Large intestine (tissue), 3 donors: ENCODE measurements at regions not wholly inside any gene's neighbourhood (a gene's known extent, or its start where the extent isn't known, plus 50 kb on each side); places are given as distances from the start of the nearest gene placed in this dataset.
"Not testable (repeated sequence)": the region's sequence is repeated elsewhere in the genome, so short reads cannot be mapped to it uniquely, and the experiment has no call there.

Experiments
- DNase-seq, 2 donors: peaks; one replicate each; pipeline versions ENCODE4 v3.0.0 to v3.0.0-alpha.2; 2013
- H3K27ac ChIP-seq: one replicate; pipeline ENCODE4 v1.5.1; 2013; ENCODE audit warnings: low read length
- H3K27me3 ChIP-seq: 2 replicates; pipeline ENCODE4 v1.6.1; 2013; ENCODE audit warnings: low read length; ENCODE audit not compliant: control insufficient read depth, insufficient read depth
- H3K36me3 ChIP-seq: 2 replicates; pipeline ENCODE4 v1.6.1; 2013; ENCODE audit warnings: low read length; ENCODE audit not compliant: control insufficient read depth, insufficient read depth
- H3K4me1 ChIP-seq: one replicate; pipeline ENCODE4 v1.6.1; 2013; ENCODE audit warnings: low read length; ENCODE audit not compliant: control insufficient read depth, insufficient read depth
- H3K4me3 ChIP-seq: one replicate; pipeline ENCODE4 v1.5.1; 2013; ENCODE audit warnings: low read length
- H3K9me3 ChIP-seq: one replicate; pipeline ENCODE4 v1.6.1; 2013; ENCODE audit warnings: mild to moderate bottlenecking, low read depth, low read length, moderate library complexity; ENCODE audit not compliant: control insufficient read depth
- WGBS: methylation state at CpG from one replicate; pipeline ENCODE4 v1.1.5; 2013; ENCODE audit warnings: low lambda C conversion rate; ENCODE audit not compliant: insufficient coverage; 5-methylcytosine and 5-hydroxymethylcytosine counted together

- not testable (repeated sequence) for DNase-seq, H3K27ac ChIP-seq, H3K36me3 ChIP-seq, H3K4me3 ChIP-seq, H3K27me3 ChIP-seq, H3K4me1 ChIP-seq, H3K9me3 ChIP-seq
- no CpG with 5 or more reads among the region's 3 CpGs for WGBS
These were observed 130.1 kb upstream of the FAM3C start for GRCh38 chr7:121526210-121526609.

GRCh38 chr7:121525155-121525819 lies 129.2 kb upstream of the FAM3C start:
- H3K36me3 ChIP-seq: no peaks in the 10 kb centered on the region
- H3K9me3 ChIP-seq: no peaks in the 10 kb centered on the region
- DNase-seq: no peak
- H3K27me3 ChIP-seq: no peaks in the 10 kb centered on the region
- H3K4me1 ChIP-seq: no peaks in the 10 kb centered on the region
- H3K27ac ChIP-seq: no peak overlapping the region
- H3K4me3 ChIP-seq: no peak overlapping the region
- 94% methylated on average over 2 of the region's 4 CpGs for WGBS

GRCh38 chr7:121521711-121522400 lies 125.7 kb upstream of the FAM3C start:
- Histone ChIP-seq H3K27me3 (no peaks in the 10 kb centered on the region), H3K4me1 (no peaks in the 10 kb centered on the region), H3K9me3 (no peaks in the 10 kb centered on the region), H3K27ac (no peak overlapping the region), H3K36me3 (no peaks in the 10 kb centered on the region), H3K4me3 (no peak overlapping the region)
- WGBS: no CpG with 5 or more reads among the region's 3 CpGs
- no peak for DNase-seq

GRCh38 chr7:121520911-121521310 lies 124.8 kb upstream of the FAM3C start:
- H3K4me3 ChIP-seq: no peak overlapping the region
- H3K36me3 ChIP-seq: no peaks in the 10 kb centered on the region
- H3K27me3 ChIP-seq: no peaks in the 10 kb centered on the region
- WGBS: no CpG with 5 or more reads among the region's 1 CpG
- DNase-seq: no peak
- H3K4me1 ChIP-seq: no peaks in the 10 kb centered on the region
- H3K9me3 ChIP-seq: no peaks in the 10 kb centered on the region
- H3K27ac ChIP-seq: no peak overlapping the region

GRCh38 chr7:121519548-121520521 lies 123.7 kb upstream of the FAM3C start:
- no peaks in the 10 kb centered on the region for H3K36me3 ChIP-seq
- H3K9me3 ChIP-seq: no peaks in the 10 kb centered on the region
- no peak overlapping the region for H3K27ac ChIP-seq
- no peak for DNase-seq
- WGBS: 92% methylated on average over 4 of the region's 10 CpGs
- no peaks in the 10 kb centered on the region for H3K4me1 ChIP-seq
- H3K4me3 ChIP-seq: no peak overlapping the region
- no peaks in the 10 kb centered on the region for H3K27me3 ChIP-seq

GRCh38 chr7:121517591-121517990 lies 121.5 kb upstream of the FAM3C start:
- H3K36me3 ChIP-seq: no peaks in the 10 kb centered on the region
- H3K9me3 ChIP-seq: no peaks in the 10 kb centered on the region
- no peaks in the 10 kb centered on the region for H3K4me1 ChIP-seq
- WGBS: 88% methylated on average over 2 of the region's 2 CpGs
- no peaks in the 10 kb centered on the region for H3K27me3 ChIP-seq
- no peak overlapping the region for H3K27ac ChIP-seq
- DNase-seq: no peak
- H3K4me3 ChIP-seq: no peak overlapping the region

GRCh38 chr7:121516821-121517220 lies 120.7 kb upstream of the FAM3C start:
- H3K9me3 ChIP-seq: no peaks in the 10 kb centered on the region
- H3K4me1 ChIP-seq: no peaks in the 10 kb centered on the region
- no peak overlapping the region for H3K4me3 ChIP-seq
- H3K27ac ChIP-seq: no peak overlapping the region
- H3K36me3 ChIP-seq: no peaks in the 10 kb centered on the region
- no peaks in the 10 kb centered on the region for H3K27me3 ChIP-seq
- DNase-seq: no peak
- WGBS: no CpG with 5 or more reads among the region's 1 CpG

GRCh38 chr7:121515630-121516401 lies 119.7 kb upstream of the FAM3C start:
- no peak overlapping the region for H3K4me3 ChIP-seq
- no peaks in the 10 kb centered on the region for H3K4me1 ChIP-seq
- 97% methylated on average over 3 of the region's 7 CpGs for WGBS
- H3K36me3 ChIP-seq: no peaks in the 10 kb centered on the region
- no peak for DNase-seq
- peaks cover 1% of the 10 kb centered on the region for H3K9me3 ChIP-seq
- no peaks in the 10 kb centered on the region for H3K27me3 ChIP-seq
- H3K27ac ChIP-seq: no peak overlapping the region

- no peak overlapping the region for H3K27ac ChIP-seq
- 100% methylated on average over 1 of the region's 2 CpGs for WGBS
- no peaks in the 10 kb centered on the region for H3K27me3 ChIP-seq
- H3K36me3 ChIP-seq: no peaks in the 10 kb centered on the region
- H3K4me1 ChIP-seq: no peaks in the 10 kb centered on the region
- no peak overlapping the region for H3K4me3 ChIP-seq
- H3K9me3 ChIP-seq: peaks cover 7% of the 10 kb centered on the region
- DNase-seq: no peak
These were observed 119.1 kb upstream of the FAM3C start for GRCh38 chr7:121515229-121515628.

- H3K4me3 ChIP-seq: no peak overlapping the region
- no peak for DNase-seq
- peaks cover 11% of the 10 kb centered on the region for H3K9me3 ChIP-seq
- no peaks in the 10 kb centered on the region for H3K27me3 ChIP-seq
- 83% methylated on average over 1 of the region's 1 CpG for WGBS
- H3K4me1 ChIP-seq: no peaks in the 10 kb centered on the region
- no peaks in the 10 kb centered on the region for H3K36me3 ChIP-seq
- no peak overlapping the region for H3K27ac ChIP-seq
These were observed 117.0 kb upstream of the FAM3C start for GRCh38 chr7:121513105-121513504.
